8988T (cell line): ENCODE measurements at regions not wholly inside any gene's neighbourhood (a gene's known extent, or its start where the extent isn't known, plus 50 kb on each side); places are given as distances from the start of the nearest gene placed in this dataset.

Experiments used
- DNase-seq: peaks from one replicate; pipeline ENCODE4 v3.0.0; 2011

GRCh38 chr12:124167141-124167540, 127.8 kb upstream of the RFLNA start:
- DNase-seq, result no peak

GRCh38 chr12:124168016-124168786, 126.7 kb upstream of the RFLNA start:
- no peak for DNase-seq

GRCh38 chr12:124169577-124170284, 125.2 kb upstream of the RFLNA start:
- DNase-seq, result no peak

GRCh38 chr12:124170760-124171159, 124.1 kb upstream of the RFLNA start:
- no peak for DNase-seq

- DNase-seq, result no peak
These were observed 123.5 kb upstream of the RFLNA start for GRCh38 chr12:124171231-124171979.

- DNase-seq, result no peak
These were observed 122.3 kb upstream of the RFLNA start for GRCh38 chr12:124172636-124173035.

GRCh38 chr12:124173692-124174091, 121.2 kb upstream of the RFLNA start:
- no peak for DNase-seq

GRCh38 chr12:124174451-124175348, 120.2 kb upstream of the RFLNA start:
- DNase-seq, result no peak

- DNase-seq, result no peak
These were observed 119.2 kb upstream of the RFLNA start for GRCh38 chr12:124175704-124176103.

GRCh38 chr12:124177276-124177950, 117.5 kb upstream of the RFLNA start:
- DNase-seq, result no peak

GRCh38 chr12:124177951-124178316, 117.0 kb upstream of the RFLNA start:
- DNase-seq, result no peak

GRCh38 chr12:124179936-124180607, 114.8 kb upstream of the RFLNA start:
- DNase-seq, result no peak

GRCh38 chr12:124183172-124183571, 111.7 kb upstream of the RFLNA start:
- DNase-seq, result no peak

GRCh38 chr12:124184456-124184855, 110.4 kb upstream of the RFLNA start:
- no peak for DNase-seq

- DNase-seq, result no peak
These were observed 108.8 kb upstream of the RFLNA start for GRCh38 chr12:124185971-124186686.

GRCh38 chr12:124188084-124188483, 106.8 kb upstream of the RFLNA start:
- no peak for DNase-seq

GRCh38 chr12:124188561-124189405, 106.1 kb upstream of the RFLNA start:
- no peak for DNase-seq

GRCh38 chr12:124190312-124191023, 104.4 kb upstream of the RFLNA start:
- DNase-seq, result no peak

GRCh38 chr12:124191024-124191359, 103.9 kb upstream of the RFLNA start:
- no peak for DNase-seq
